ENCODE measurements at regions not wholly inside any gene's neighbourhood (a gene's known extent, or its start where the extent isn't known, plus 50 kb on each side); places are given as distances from the start of the nearest gene placed in this dataset.

DNA sequence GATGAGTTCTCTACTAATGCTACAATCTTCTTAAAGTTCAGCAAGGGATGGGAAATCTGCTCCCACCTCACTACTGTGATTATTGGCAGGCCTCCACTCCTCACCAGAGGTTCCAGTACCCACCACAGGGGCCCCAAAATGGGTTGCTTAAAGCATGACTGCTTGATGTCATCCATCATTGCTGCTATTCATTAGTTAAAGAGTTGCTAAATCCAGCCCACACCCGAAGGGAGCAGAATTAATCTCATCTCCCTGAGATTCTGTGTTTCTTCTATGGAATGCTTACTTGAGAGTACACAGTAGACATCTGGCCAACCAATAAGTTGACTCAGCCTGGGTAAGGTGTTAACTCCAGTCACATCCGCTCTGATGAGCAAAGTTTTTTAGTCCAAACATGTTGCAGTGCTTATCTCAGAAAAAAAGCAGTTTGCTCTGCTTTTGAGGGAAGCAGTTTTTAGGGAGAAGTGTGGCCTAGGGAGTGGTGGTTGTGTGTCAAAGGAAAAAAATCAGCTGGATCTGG is 690.2 kb upstream of the POU3F3 start:
- DNase-seq: no peak

DNA sequence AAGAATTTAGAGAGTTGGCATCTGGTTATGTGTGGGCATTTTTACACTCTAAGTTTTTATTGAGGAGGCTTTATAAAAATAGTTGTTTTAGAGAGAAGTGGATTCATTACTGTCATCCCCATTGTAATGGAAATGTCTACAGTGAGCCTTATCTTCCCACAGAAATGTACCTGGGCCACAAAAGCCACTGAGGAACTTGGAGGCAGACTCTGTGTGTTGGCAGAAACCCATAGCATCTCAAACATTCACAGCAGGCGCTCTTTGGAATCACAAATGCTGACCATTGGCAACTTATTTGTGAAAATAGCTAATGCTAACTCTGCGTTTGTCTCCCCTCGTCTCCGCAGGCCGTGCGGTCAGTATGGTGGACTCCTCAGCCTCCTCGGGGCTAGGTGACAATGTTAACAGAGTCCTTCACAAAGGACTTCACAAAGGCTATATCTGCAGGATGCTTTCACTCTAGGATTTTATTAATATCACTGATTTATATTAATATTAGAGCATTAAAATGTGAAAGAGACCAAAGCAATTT is 689.1 kb upstream of the POU3F3 start:
- DNase-seq: no peak

DNA sequence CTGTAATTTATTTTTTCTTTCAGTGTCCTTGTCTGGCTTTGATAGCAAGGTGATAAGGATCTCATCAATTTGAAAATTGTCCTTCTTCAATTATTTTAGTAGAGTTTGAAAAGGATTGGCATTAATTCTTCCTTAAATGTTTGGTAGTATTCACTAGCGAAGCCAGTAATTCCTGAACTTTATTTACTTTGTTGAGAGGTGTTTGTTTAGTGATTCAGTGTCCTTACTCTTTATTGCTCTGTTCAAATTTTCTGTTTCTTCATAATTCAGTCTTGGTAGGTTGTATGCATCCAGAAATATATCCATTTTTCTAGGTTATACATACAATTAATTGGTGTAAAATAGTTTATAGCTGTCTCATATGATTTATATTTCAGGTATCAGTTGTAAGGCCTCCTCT is 676.7 kb upstream of the POU3F3 start:
- DNase-seq: no peak

DNA sequence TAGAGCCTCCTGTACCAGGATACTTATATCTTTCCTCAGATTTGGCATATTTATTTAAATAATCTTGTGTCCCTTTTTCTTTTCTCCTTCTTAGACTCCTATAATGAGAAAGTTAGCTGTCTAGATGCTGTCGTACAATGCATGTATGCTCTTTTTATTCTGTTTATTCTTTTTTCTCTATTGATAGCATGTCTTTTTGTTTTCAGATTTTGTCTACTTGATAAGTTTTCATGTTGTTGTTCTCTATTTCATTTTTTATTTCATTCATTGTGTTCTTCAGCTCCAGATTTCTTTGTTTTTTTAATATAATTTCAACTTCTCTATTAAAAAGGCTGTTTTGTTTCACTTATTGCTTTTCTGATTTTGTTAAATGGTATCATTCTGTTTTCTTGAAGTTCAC is 674.3 kb upstream of the POU3F3 start:
- DNase-seq: no peak

DNA sequence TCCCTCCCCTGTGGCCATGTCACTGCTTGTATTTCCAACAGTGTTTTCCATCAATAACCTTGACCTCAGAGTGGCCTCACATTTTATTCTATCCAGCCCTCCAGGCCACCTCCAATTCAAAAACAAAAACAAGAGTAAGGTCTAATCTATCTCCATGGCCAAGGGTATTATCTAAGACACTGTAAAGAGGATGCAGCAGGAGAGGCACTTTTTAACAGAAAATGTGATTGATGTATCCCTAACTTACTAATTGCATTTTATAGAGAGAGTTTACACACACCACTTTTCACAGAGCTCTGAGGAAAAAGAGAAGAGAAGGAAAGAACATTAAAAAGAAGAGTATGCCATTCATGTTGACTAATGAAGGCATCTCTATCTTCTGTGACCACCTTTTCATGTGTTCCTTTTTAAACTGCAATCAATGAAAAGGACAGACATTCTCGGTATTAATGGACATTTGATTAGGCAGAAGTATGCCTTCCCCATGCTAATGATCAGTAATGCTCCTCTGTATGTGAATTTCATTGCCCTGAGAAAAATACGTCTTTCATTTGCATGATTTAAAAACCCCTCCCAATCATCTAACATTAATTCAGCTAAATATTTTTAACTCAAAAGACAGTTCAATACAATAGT is 653.3 kb upstream of the POU3F3 start:
- no peak for DNase-seq

DNA sequence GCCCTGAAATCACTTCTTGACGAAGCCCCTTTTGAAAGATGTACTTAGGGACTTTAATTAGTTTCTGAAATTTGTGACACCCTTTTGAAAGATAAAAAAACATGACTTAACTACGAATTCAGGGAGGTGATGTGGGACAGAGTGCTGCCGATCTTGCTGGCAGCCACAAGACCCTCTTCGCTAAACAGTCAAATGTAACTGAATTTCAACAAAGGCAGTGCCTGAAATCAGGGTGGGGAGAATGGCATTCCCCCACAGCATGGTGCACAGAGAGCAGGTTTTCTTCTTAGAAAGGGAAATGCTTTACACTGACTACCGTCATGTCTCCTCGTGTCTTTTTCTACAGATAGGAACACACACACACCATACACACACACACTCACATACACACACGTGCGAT is 640.2 kb upstream of the POU3F3 start:
- no peak for DNase-seq

DNA sequence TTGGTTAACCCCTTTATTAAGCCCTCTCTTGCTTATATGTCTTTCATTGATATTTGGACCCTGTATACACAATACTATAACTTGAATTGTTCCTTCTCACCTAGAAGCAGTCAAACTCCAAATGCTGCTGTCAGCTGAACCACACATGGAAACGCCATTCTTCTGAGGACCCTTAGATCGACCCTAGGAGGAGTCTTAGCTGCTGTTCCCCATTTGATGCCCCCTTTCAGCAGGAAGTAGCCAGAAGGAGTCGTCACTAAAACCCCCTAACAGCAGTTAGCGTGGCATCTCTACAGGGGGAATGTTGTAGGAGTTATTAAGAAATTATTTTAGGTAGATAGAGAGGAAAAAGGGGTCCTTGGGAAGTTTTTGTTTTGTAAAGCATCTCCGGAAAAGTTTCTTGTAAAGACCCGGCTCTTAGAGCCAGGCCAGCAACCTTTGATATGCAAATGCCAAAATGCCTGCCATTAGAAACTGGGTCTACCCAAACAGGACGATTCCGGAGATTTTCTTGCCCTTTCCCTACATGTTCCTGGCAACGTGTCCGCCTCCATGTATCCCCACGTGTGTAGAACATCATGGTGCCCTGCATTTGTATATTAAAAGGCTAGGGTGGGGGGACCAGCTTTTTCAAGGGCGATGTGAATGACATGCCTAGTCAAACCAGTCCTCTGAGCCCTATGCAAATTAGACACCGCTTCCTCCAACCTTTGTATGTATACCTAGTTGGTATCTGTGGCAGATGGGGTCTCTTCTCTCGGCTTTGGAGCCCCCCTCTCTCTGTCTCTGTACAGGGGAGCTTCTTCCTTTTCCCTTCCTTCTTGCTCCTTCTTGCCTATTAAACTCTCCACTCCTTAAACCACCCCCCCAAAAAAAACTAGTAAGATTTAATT is 638.4 kb upstream of the POU3F3 start:
- DNase-seq: no peak

DNA sequence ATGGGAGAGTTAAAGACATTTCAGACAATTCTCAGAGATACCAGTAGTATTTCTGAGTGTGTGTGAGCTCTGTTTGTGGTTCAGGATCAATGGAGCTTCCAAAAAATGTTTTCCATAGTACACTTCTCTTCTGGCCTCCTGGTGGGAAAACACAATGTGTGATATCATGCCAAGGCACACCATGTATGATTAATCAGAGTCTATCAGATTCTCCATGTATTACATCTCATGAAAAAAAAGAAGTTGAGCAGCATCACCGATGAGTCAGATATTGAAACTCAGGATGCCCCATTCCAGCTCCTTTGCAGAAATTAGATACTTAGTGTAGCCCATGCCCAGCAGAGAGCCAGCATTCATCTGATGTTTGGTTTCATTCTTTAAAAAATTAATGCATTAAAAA is 620.3 kb upstream of the POU3F3 start:
- DNase-seq: no peak

DNA sequence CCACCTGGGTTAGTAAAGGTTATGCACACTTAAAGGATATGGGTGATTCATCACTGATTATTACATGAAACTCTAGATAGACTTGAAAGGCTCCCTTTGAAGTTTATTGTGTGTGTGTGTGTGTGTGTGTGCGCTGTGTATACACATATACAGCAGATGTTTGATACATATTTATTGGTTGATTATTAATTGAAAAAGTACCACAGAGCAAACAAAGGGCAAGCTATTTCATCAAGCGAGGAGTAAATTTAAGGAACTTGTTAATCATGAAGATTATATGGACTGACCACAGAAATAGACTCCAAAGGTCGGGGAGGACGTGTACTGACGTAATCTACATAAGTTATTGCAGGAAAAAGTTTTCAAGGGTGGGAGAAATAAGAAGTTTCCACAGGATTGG is 617.4 kb upstream of the POU3F3 start:
- DNase-seq: no peak

DNA sequence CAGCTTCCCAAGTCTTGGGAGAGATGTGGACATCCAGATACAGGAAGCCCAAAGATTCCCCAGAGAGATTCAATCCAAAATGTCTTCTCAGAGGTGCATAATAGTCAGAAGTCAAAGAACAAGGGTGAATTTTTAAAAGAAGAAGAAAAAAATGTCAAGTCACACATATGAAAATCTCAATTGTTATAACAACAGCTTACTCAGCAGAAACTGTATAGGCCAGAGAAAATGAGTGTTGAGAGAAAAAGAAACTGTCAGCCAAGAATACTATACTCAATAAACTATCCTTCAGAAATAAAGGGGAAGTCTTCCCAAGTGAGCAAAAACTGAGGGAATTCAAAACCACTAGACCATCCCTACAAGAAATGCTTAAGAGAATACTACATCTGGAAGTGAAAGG is 612.9 kb upstream of the POU3F3 start:
- DNase-seq: no peak

DNA sequence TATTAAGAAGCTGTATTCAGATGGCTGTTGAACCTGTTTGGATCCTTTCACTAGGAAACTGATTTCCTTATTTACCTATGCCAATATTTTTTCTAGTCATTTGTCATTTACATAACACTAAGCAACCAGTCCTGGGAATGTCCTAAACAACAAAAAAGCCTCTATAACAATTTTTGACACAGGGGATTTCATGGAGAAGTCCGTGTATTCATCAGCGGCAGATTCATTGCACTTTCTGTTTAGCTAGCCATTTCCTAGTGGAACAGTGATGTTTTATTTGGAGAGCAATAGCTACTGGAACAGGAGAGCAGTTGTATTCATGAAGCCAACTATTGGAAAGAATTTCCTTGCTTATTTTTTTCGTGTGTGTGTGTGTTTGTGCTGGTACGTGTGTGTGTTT is 604.3 kb upstream of the POU3F3 start:
- DNase-seq: no peak

DNA sequence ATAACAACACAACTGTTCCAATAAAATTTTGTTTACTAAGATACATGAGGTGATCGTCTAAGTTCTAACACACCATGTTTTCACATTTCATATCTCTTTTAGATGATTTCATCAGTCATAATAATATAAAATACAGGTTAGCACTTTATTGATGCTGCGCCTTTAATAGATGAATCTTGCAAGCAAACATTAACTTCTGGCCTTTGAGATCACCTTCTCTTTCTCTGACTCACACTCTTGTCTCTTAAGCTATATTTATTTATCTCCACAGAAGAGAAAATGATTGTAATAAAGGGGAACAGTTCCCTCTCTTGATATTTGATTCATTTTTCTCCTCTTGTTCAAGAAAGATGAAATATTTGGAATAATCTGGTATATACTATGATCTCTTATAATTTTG is 603.3 kb upstream of the POU3F3 start:
- DNase-seq: no peak

DNA sequence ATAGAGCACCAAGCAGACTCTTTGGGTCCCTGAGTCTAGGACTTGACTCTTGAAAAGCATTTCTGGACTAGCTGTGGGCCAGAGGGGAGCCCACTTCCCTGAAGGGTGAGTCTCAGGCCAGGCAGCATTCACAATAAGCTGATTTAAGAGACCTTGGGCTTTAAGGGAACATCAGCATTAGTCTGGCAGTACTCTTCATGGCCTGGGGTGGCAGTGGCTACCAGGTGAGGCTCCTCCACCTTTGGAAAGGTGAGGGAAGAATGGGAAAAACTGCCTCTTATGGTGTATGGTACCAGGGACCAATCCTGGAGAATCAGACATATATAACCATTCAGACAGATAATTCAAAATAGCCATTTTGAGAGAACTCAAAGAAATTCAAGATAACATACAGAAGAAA is 599.9 kb upstream of the POU3F3 start:
- DNase-seq: no peak

DNA sequence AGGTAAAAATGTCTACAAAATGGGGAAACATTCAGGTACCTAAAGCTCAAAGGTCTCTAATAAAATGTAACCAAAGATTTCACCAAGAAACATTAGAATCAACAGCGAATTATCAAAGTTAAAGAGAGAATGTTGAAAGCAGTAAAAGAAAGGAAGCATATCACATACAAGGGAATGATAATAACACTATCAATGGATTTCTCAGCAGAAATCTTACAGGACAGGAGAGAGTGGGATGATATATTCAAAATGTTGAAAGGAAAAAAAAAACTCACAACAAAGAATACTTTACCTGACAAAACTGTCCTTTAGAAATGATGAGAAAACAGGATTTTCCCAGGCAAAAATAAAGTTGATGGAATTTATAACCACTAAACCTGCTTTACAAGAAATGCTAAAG is 591.2 kb upstream of the POU3F3 start:
- no peak for DNase-seq

DNA sequence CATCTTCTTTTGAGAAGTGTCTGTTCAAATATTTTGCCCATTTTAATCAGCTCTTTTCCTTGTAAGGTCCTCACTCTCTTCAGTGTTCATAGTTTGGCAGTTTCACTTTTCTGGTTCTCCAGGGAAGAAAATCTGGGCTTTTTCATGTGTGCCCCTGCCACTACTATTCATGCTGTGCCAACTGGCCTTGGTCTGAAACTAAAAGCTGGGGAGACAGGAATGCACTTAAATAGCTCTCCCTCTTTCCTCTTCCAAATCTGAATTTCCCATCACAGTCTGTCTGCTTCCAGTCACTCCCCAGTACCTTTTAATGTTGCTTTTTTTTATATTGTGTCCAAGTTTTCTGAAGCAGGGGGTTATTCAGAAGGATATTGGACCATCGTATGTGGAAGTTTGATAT is 574.3 kb upstream of the POU3F3 start:
- DNase-seq: no peak

DNA sequence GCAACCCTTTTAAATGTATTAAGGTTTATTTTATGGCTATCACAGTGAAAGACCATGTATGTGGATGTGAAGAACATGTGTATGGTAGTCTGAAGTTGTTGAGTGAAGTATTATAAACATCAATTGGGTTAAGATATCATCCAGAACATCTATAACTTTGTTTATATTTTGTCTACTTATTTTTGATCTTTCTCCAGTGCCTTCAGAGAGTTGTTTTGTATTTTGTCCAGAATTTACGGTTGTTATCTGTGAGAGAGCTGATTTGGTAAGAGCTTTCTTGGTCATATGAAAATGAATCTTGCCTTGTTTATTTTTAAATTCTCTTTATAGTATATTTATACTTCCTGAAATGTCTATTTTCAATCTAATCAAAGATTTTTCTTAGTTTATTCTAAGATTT is 573.7 kb upstream of the POU3F3 start:
- DNase-seq: no peak

DNA sequence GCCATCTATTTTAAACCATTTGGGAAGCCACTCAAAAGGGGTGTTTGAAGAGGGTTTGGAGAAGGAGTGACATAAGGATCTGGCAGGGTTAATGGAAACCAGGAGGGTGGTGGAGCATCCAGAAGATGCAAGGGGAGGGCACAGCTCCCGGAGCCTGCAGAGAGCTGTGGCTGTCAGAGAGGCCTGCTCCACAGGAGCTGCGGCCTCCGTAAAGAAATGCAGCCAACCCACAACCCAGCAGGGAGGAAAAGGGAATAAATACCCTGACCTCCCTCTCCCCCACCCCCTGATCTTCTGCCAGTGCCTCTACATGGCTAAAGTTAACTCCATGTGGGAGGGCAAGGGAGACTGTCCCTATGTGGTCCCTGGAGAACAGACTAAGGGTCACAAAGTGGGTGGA is 567.1 kb upstream of the POU3F3 start:
- DNase-seq: no peak

DNA sequence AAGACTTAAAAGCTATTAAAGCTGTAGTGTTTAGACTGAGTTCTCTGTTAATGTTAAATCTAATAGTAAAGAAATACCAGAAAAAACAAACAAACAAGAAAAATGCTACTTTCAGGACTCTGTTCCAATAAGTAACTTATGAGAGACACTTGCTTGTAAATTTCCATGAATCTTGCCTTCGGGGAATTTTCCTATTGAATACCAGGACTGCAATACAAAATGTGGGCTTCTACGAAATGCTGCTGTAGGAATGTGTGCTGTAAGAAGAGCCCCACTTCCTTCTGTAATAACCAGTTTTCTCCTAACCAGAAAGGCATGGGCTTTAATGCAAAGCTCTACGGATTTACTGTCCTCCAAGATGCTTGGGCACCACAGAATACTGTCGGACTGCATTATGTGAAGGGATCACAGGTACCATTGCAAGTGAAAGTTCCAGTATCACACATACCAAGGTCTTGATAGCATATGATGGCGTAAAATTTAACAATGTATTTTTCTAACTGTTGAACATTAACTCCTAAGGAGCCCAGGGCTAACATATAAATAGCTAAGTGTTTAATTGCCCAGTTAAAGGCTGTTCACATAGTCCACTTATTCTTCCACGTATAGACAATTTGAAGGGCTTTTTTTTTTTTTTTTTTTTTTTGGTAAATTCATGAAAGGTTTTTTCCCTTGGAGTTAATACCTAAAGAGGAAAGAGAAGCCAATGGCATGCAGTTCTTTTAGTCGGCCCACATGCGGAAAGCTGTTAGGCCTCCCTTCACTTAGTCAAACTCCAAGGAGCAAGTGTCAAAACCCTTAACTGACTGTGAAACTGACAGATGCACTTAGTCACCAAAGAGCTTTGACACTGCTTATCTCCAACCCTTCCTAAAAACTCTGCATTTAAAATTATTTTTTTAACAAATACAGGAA is 564.0 kb upstream of the POU3F3 start:
- no peak for DNase-seq

DNA sequence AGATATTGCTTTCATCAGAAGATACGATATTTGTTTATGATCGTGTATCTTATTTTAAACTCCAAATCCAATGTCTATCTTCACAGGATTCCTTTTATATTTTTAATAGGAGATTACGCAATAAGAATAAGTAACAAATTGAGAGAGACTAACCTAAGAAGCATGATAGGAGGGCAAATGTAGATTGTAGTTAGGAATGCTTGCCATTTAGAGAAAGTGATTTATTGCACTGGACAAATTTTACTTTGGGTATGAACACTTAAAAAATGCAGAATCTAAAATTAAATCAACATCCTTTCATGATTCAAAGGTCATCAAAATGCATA is 563.4 kb upstream of the POU3F3 start:
- DNase-seq: no peak

DNA sequence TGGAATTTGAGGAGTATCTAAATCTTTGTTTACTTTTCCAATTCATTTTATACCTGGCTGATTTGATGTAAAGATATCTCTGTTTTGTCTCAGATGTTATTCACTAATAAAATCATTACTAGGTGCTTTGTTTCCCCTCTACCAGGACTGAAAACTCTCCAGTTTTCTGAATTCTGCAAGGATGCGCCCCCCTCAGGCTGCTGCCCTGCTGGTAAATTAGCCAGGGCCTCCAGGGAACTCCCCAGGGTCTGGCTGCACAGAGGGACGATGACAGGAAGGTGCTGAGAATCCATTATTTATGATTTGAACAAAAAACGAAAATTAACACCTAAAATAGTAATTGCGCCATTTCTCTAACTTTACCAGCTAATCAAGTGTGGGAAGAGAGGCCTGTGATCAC is 541.2 kb upstream of the POU3F3 start:
- no peak for DNase-seq

DNA sequence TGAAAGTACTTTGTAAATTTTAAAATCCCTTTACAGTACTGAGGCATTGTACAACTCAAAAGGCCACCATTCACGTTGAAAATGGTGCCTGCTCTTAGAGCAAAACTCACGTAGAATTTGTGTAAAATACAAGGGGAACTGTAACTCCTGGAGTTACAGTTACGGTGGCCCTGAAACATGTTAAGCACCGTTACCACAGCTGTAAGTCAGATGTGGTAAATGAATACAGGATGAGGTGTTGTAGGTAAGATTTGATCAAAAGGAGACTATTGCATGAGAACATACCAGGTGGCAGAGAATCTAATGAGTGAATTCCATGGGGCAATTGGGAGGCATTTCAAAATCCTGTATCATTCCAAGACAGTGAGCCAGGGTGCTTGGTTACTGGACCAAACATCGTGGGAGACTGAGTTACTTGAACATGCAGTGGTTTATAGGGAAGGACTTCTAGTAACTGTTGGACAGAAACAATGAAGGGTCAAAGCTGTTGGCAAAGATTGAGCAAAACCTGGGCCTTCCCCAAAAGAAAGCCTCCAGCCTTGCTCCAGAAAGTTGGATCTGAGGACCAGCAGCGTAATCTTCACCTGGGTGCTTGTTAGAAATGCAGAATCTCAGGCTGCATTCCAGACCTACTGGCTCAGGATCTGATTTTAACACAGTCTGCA is 535.8 kb upstream of the POU3F3 start:
- DNase-seq: no peak

DNA sequence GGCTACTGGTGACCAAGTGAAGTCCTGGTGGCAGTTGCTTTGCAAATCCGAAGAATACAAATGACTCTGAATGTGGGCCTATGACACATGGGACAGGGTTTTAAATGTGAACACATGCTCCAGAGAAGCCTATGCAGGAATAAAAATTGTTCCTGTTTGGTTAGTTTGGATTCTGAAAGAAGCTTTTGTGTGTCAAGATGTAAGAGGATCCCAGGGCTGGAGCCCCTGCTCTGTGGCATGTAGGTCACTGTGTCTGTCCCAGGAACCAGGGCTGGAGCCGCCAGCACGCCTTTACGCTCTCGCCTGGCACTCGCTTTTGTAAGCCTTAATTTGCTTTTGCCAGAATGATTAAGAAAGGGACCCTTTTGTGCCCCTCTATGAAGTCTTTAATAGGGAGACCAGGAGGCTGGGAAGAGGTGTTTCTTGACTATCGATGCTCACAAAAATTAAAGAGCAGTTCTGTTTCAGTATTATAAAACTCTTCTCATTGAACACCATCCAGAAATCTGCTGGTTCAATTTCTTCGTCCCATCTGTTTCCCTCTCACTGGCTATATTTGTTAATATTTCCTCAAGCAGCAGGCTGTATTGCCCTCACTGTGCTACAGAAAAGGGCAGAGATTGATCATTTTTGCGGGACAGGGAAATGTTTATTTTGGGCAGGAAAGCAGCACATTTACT is 532.7 kb upstream of the POU3F3 start:
- DNase-seq: no peak

Data from inflammatory macrophage (primary cell).